Endothelial cell of umbilical vein (primary cell): ENCODE measurements at regions not wholly inside any gene's neighbourhood (a gene's known extent, or its start where the extent isn't known, plus 50 kb on each side); places are given as distances from the start of the nearest gene placed in this dataset.
A peak's percentile ranks its signal among the peaks of the same experiment; 100 is the strongest.

Source experiments
- BruUV-seq: library from RNA; stranded (reverse); fragments of 400-500 nt; replicated peaks from 2 replicates; lab custom pipeline; 2021; lab: Mats Ljungman, UMichigan
- CTCF ChIA-PET: fragments of 300-600, 350-600 bp; sonication (Branson Sonifier 250); formaldehyde crosslinking; loops from one replicate; lab custom pipeline; 2021; ENCODE audit warnings: antibody characterized with exemption, inconsistent platforms; lab: Charles Lee
- POLR2A ChIA-PET: fragments of 300-600, 350-600 bp; sonication (Branson Sonifier 250); formaldehyde crosslinking; loops from one replicate; lab custom pipeline; 2021; ENCODE audit warnings: antibody characterized with exemption, inconsistent platforms; lab: Charles Lee
- DNase-seq: peaks from one replicate; pipeline ENCODE4 v3.0.0-alpha.2; 2011; ENCODE audit warnings: low read depth, low spot score
- FAIRE-seq: peaks from 2 replicates; lab custom pipeline; 2011; peaks lifted over from hg19 to GRCh38; lab: Jason Lieb, UNC
- H2AFZ ChIP-seq: 2 replicates; pipeline ENCODE4 v1.6.0; 2012; ENCODE audit warnings: low read depth, low read length, control low read depth, inconsistent platforms
- H3K27ac ChIP-seq: 2 replicates; pipeline ENCODE4 v1.5.1; 2011; ENCODE audit warnings: low read depth, mild to moderate bottlenecking, control low read depth, low read length, moderate library complexity; ENCODE audit not compliant: insufficient read depth
- H3K27me3 ChIP-seq, 2 experiments: 2 replicates each; pipeline versions ENCODE4 v1.6.0 to v1.6.1; 2011; ENCODE audit warnings: low read length in 2 of 2, mixed read lengths in 1 of 2; ENCODE audit not compliant: control insufficient read depth in 2 of 2, insufficient read depth in 2 of 2
- H3K36me3 ChIP-seq, 2 experiments: 2 replicates in 1 of 2; 3 replicates in 1 of 2; pipeline ENCODE4 v1.5.1; 2011; ENCODE audit warnings: low read length in 2 of 2, mild to moderate bottlenecking in 1 of 2, moderate library complexity in 1 of 2; ENCODE audit not compliant: control insufficient read depth in 2 of 2, insufficient read depth in 2 of 2; ENCODE audit errors: extremely low read depth in 1 of 2
- H3K4me1 ChIP-seq: 3 replicates; pipeline ENCODE4 v1.5.1; 2011; ENCODE audit warnings: mild to moderate bottlenecking, low read length; ENCODE audit not compliant: control insufficient read depth, insufficient read depth; ENCODE audit errors: extremely low read depth
- H3K4me2 ChIP-seq: 2 replicates; pipeline ENCODE4 v1.6.1; 2011; ENCODE audit warnings: low read length, control low read depth, mixed read lengths; ENCODE audit not compliant: insufficient read depth
- H3K4me3 ChIP-seq, 3 experiments: fragments of 200-600 bp in 1 of 3; sonication (generic), shearing (Covaris generic) in 1 of 3; replicated peaks in 1 of 3; 2 replicates each; pipeline ENCODE4 v1.5.1; 2011 to 2016; ENCODE audit warnings: control low read depth in 3 of 3, low read length in 3 of 3, mild to moderate bottlenecking in 2 of 3, inconsistent platforms in 1 of 3, low read depth in 1 of 3, moderate library complexity in 1 of 3; ENCODE audit not compliant: insufficient read depth in 1 of 3
- H3K79me2 ChIP-seq: 2 replicates; pipeline ENCODE4 v1.6.0; 2012; ENCODE audit warnings: low read length, inconsistent platforms; ENCODE audit not compliant: control insufficient read depth, insufficient read depth
- H3K9ac ChIP-seq: replicated peaks from 2 replicates; pipeline ENCODE3; 2011; ENCODE audit warnings: low read length, control low read depth; ENCODE audit not compliant: insufficient read depth; ENCODE audit errors: extremely low read depth
- H3K9me1 ChIP-seq: replicated peaks from 3 replicates; pipeline ENCODE4 v1.6.0; 2011; ENCODE audit warnings: mild to moderate bottlenecking, low read length; ENCODE audit not compliant: control insufficient read depth, insufficient read depth; ENCODE audit errors: extremely low read depth
- H3K9me3 ChIP-seq: replicated peaks from 2 replicates; pipeline ENCODE4 v1.5.1; 2012; ENCODE audit warnings: low read length, inconsistent platforms; ENCODE audit not compliant: control insufficient read depth, insufficient read depth
- H4K20me1 ChIP-seq: replicated peaks from 2 replicates; pipeline ENCODE3; 2011; ENCODE audit warnings: mild to moderate bottlenecking, low read length; ENCODE audit not compliant: control insufficient read depth, insufficient read depth; ENCODE audit errors: extremely low read depth
- CTCF ChIP-seq, 2 donors: IDR thresholded peaks; 1 replicate in 1 of 2; 2 replicates in 1 of 2; pipeline ENCODE4 v1.5.1; 2011; ENCODE audit warnings: low read length in 2 of 2, mild to moderate bottlenecking in 2 of 2, moderate library complexity in 2 of 2, control low read depth in 1 of 2, inconsistent platforms in 1 of 2, low read depth in 1 of 2; ENCODE audit not compliant: insufficient read depth in 1 of 2; ENCODE audit errors: extremely low read depth in 1 of 2
- EZH2 ChIP-seq: IDR thresholded peaks from 2 replicates; pipeline ENCODE4 v1.6.1; 2012; ENCODE audit warnings: borderline replicate concordance, low read depth, mild to moderate bottlenecking, moderate library complexity, low read length, inconsistent platforms; ENCODE audit not compliant: severe bottlenecking
- FOS ChIP-seq: IDR thresholded peaks from 2 replicates; pipeline ENCODE4 v1.6.1; 2011; ENCODE audit warnings: mild to moderate bottlenecking, low read length, moderate library complexity, borderline replicate concordance; ENCODE audit not compliant: insufficient read depth
- GATA2 ChIP-seq: IDR thresholded peaks from 2 replicates; pipeline ENCODE4 v1.7.0; 2011; ENCODE audit warnings: low read depth, mild to moderate bottlenecking, moderate library complexity, mixed read lengths, low read length; ENCODE audit not compliant: insufficient read length, insufficient read depth
- JUN ChIP-seq: IDR thresholded peaks from 2 replicates; pipeline ENCODE4 v1.6.1; 2011; ENCODE audit warnings: borderline replicate concordance, low read depth; ENCODE audit not compliant: insufficient read length, insufficient read depth
- MAX ChIP-seq: IDR thresholded peaks from 2 replicates; pipeline ENCODE4 v1.6.1; 2011; ENCODE audit not compliant: insufficient read depth, insufficient read length
- MYC ChIP-seq: IDR thresholded peaks from one replicate; pipeline ENCODE4 v1.6.1; 2011; ENCODE audit warnings: mild to moderate bottlenecking, low read depth, low read length
- POLR2A ChIP-seq: IDR thresholded peaks from 2 replicates; pipeline ENCODE4 v1.6.1; 2012; ENCODE audit warnings: low read depth, mild to moderate bottlenecking, control low read depth, low read length
- POLR2AphosphoS5 ChIP-seq: IDR thresholded peaks from 2 replicates; pipeline ENCODE4 v1.6.1; 2012; ENCODE audit warnings: low read depth, mild to moderate bottlenecking, control low read depth, low read length, moderate library complexity; ENCODE audit not compliant: insufficient read depth
- dilution Hi-C: fragments of 300-500 bp; cut with MboI; formaldehyde crosslinking; loops from one replicate; pipeline ENCODE4 v1.15.0; 2019; ENCODE audit warnings: low sequenced_read_pairs; ENCODE audit not compliant: extremely low pct_ligation_motif_present
- intact Hi-C: fragments of 100-400 bp; cut with micrococcal nuclease; formaldehyde crosslinking; loops from one replicate; pipeline ENCODE4 v1.10.0; 2022

GRCh38 chr4:148757171-148757570 lies 315.0 kb upstream of the NR3C2 start:
- Histone ChIP-seq H3K9me3 (no peaks in the 10 kb centered on the region), H3K9me1 (no peaks in the 10 kb centered on the region), H3K9ac (no peak overlapping the region), H3K4me2 (no peak overlapping the region), H3K4me3 (no peak overlapping the region), H3K4me1 (no peaks in the 10 kb centered on the region), H3K79me2 (no peaks in the 10 kb centered on the region), H3K36me3 (no peaks in the 10 kb centered on the region), H2AFZ (no peak overlapping the region), H4K20me1 (no peaks in the 10 kb centered on the region), H3K27ac (no peak overlapping the region), H3K27me3 (no peaks in the 10 kb centered on the region)
- BruUV-seq = no TSS peak
- FAIRE-seq (no peak), DNase-seq (no peak)
- peak; percentile 47 for TF ChIP-seq GATA2
- TF ChIP-seq POLR2AphosphoS5 = no peak
- POLR2A ChIA-PET = no interaction called here
- dilution Hi-C loops (no loop called here), intact Hi-C loops (no loop called here)
- CTCF ChIA-PET = no interaction called here

GRCh38 chr4:148749403-148749802 lies 307.2 kb upstream of the NR3C2 start:
- intact Hi-C loops (no loop called here), dilution Hi-C loops (no loop called here)
- no peaks in the 10 kb centered on the region for H3K4me1 ChIP-seq

More at GRCh38 chr4:148749403-148749802, 307.2 kb upstream of the NR3C2 start:
- TF ChIP-seq GATA2 (no peak), MAX (no peak), MYC (no peak), POLR2A (no peak), POLR2AphosphoS5 (no peak), FOS (no peak), JUN (no peak), CTCF (IDR thresholded peaks at IDR 0.05; ENCODE audit: extremely low read depth in 1 of 2, insufficient read depth in 1 of 2, low read depth in 1 of 2, low read length in 2 of 2) (no peak), EZH2 (no peak)
- Histone ChIP-seq H3K79me2 (no peaks in the 10 kb centered on the region), H2AFZ (no peak overlapping the region), H3K4me2 (no peak overlapping the region), H4K20me1 (no peaks in the 10 kb centered on the region), H3K9me3 (no peaks in the 10 kb centered on the region), H3K36me3 (no peaks in the 10 kb centered on the region), H3K27me3 (no peaks in the 10 kb centered on the region), H3K9me1 (no peaks in the 10 kb centered on the region), H3K27ac (no peak overlapping the region), H3K4me3 (no peak overlapping the region), H3K9ac (no peak overlapping the region)
- no TSS peak for BruUV-seq
- ChIA-PET POLR2A (no interaction called here), CTCF (no interaction called here)
- FAIRE-seq (no peak), DNase-seq (no peak)
